PC-3 (cell line): ENCODE measurements at regions not wholly inside any gene's neighbourhood (a gene's known extent, or its start where the extent isn't known, plus 50 kb on each side); places are given as distances from the start of the nearest gene placed in this dataset.

Experiments
- ATAC-seq: fragments of 200-7000 bp; cut with Tn5 transposase; 2 replicates; pipeline ENCODE4 v1.9.1; 2020; ENCODE audit warnings: mild to moderate bottlenecking, moderate library complexity
- BruUV-seq: library from RNA; stranded (reverse); fragments of 400-500 nt; replicated peaks from 2 replicates; lab custom pipeline; 2021; lab: Mats Ljungman, UMichigan
- CTCF ChIA-PET: fragments of 300-600 bp; sonication (Branson Sonifier 250); formaldehyde crosslinking; loops from one replicate; lab custom pipeline; 2022; ENCODE audit warnings: antibody characterized with exemption; lab: Charles Lee
- POLR2A ChIA-PET: fragments of 300-600 bp; sonication (Branson Sonifier 250); formaldehyde crosslinking; loops from one replicate; lab custom pipeline; 2022; ENCODE audit warnings: antibody characterized with exemption; ENCODE audit not compliant: unreplicated experiment; lab: Charles Lee
- DNase-seq: peaks from one replicate; pipeline ENCODE4 v3.0.0-alpha.2; 2015
- H2AFZ ChIP-seq: fragments of 300-600 bp; sonication (generic); 2 replicates; pipeline ENCODE4 v1.6.0; 2016; ENCODE audit warnings: antibody characterized with exemption, low read length
- H3F3A ChIP-seq: fragments of 300-600 bp; sonication (generic); one replicate; pipeline ENCODE4 v1.6.0; 2017; ENCODE audit warnings: antibody characterized with exemption, low read length, control low read depth, mild to moderate bottlenecking; ENCODE audit not compliant: unreplicated experiment
- H3K27ac ChIP-seq: fragments of 300-600 bp; sonication (generic); 2 replicates; pipeline ENCODE4 v1.5.1; 2016; ENCODE audit warnings: mild to moderate bottlenecking, low read length
- H3K27me3 ChIP-seq: fragments of 300-600 bp; sonication (generic); 2 replicates; pipeline ENCODE4 v1.6.1; 2016; ENCODE audit warnings: low read length, mixed read lengths
- H3K36me3 ChIP-seq: fragments of 300-600 bp; sonication (generic); 2 replicates; pipeline ENCODE4 v1.6.1; 2016; ENCODE audit warnings: low read depth, mixed run types, low read length, mixed read lengths
- H3K4me1 ChIP-seq: fragments of 300-600 bp; sonication (generic); 2 replicates; pipeline ENCODE4 v1.5.1; 2016; ENCODE audit warnings: low read length; ENCODE audit not compliant: insufficient read depth
- H3K4me2 ChIP-seq: fragments of 300-600 bp; sonication (generic); 2 replicates; pipeline ENCODE4 v1.6.0; 2016; ENCODE audit warnings: low read length
- H3K4me3 ChIP-seq: fragments of 300-600 bp; sonication (generic); 2 replicates; pipeline ENCODE4 v1.5.1; 2016; ENCODE audit warnings: mild to moderate bottlenecking, low read length, mixed read lengths
- H3K79me2 ChIP-seq: fragments of 300-600 bp; sonication (generic); 2 replicates; pipeline ENCODE4 v1.6.1; 2017; ENCODE audit warnings: low read length, mixed read lengths
- H3K9ac ChIP-seq: fragments of 300-600 bp; sonication (generic); 2 replicates; pipeline ENCODE4 v1.6.0; 2016; ENCODE audit warnings: mild to moderate bottlenecking, low read length
- H3K9me2 ChIP-seq: fragments of 300-600 bp; sonication (generic); replicated peaks from 2 replicates; pipeline ENCODE4 v1.6.1; 2016; ENCODE audit warnings: mixed run types, low read length, mixed read lengths
- H3K9me3 ChIP-seq: fragments of 300-600 bp; sonication (generic); 2 replicates; pipeline ENCODE4 v1.6.1; 2016; ENCODE audit warnings: low read length, mixed read lengths
- H4K20me1 ChIP-seq: fragments of 300-600 bp; sonication (generic); 2 replicates; pipeline ENCODE4 v1.6.1; 2016; ENCODE audit warnings: low read length, mixed read lengths
- EZH2 ChIP-seq: fragments of 300-600 bp; sonication (generic); IDR thresholded peaks from one replicate; pipeline ENCODE4 v1.6.1; 2017; ENCODE audit warnings: antibody characterized with exemption, mild to moderate bottlenecking, low read length; ENCODE audit not compliant: unreplicated experiment
- EZH2phosphoT487 ChIP-seq: fragments of 300-600 bp; sonication (generic); IDR thresholded peaks from 2 replicates; pipeline ENCODE4 v1.6.1; 2018; ENCODE audit warnings: mild to moderate bottlenecking, antibody characterized with exemption, low read length, borderline replicate concordance
- intact Hi-C: fragments of 100-400 bp; cut with micrococcal nuclease; formaldehyde crosslinking; loops from 2 replicates; pipeline ENCODE4 v1.9.0; 2023
- TF ChIP-seq, protein P1 (sequence below): fragments of 300-600 bp; sonication (generic); conservative IDR thresholded peaks from 2 replicates; pipeline ENCODE4 v1.5.1; 2017; ENCODE audit warnings: antibody characterized with exemption, low read depth, mild to moderate bottlenecking, low read length

DNA sequence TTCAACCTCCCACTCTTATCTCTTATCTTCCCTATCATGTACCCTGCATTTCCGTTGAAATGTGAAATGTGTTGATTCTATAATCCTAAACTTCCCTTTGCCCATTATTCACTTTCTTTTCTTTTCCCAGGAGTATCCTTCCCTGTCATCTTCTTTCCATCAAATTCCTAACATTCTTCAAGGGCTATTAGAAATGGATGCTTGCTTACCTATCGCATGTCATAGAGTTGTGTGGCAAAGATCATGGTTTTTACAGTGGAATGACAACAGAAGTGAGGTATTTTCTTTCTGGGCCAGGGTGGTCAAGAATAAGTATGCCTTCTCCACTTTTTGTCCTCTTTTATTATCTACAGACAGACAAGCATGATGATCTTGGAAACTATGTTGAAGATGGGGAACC lies 124.4 kb upstream of the SLC5A12 start:
- no TSS peak for BruUV-seq
- POLR2A ChIA-PET: no interaction called here

DNA sequence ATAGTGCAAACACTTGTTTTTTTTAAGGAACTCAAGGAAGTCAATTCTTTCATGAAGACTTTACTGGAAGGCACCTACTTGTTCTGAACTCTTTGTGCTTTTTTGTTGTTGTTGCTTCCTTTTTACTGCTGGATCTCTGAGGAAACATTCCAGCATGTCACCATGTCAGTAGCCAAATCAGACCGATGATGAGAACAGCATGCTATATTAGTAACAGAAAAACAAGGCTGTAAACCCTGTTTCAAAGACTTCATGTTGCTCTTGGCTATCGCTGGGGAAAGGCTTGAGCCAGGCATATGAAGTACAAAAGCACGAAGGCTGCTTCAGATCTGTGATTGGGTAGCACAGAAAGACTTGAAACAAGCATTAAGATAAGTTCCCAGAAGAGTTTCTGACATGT lies 125.6 kb upstream of the SLC5A12 start:
- Histone ChIP-seq H3K36me3 (no peaks in the 10 kb centered on the region), H2AFZ (no peak overlapping the region), H3K9me3 (no peaks in the 10 kb centered on the region), H3K4me1 (no peaks in the 10 kb centered on the region), H3K79me2 (no peaks in the 10 kb centered on the region), H3K27me3 (no peaks in the 10 kb centered on the region), H3K9me2 (no peaks in the 10 kb centered on the region), H4K20me1 (no peaks in the 10 kb centered on the region), H3K9ac (no peak overlapping the region), H3K4me2 (no peak overlapping the region), H3F3A (no peaks in the 10 kb centered on the region), H3K4me3 (no peak overlapping the region), H3K27ac (no peak overlapping the region)
- DNase-seq: no peak
- intact Hi-C loops: no loop called here
- ChIA-PET CTCF (no interaction called here), POLR2A (no interaction called here)
- no TSS peak for BruUV-seq
- TF ChIP-seq, protein P1, sequence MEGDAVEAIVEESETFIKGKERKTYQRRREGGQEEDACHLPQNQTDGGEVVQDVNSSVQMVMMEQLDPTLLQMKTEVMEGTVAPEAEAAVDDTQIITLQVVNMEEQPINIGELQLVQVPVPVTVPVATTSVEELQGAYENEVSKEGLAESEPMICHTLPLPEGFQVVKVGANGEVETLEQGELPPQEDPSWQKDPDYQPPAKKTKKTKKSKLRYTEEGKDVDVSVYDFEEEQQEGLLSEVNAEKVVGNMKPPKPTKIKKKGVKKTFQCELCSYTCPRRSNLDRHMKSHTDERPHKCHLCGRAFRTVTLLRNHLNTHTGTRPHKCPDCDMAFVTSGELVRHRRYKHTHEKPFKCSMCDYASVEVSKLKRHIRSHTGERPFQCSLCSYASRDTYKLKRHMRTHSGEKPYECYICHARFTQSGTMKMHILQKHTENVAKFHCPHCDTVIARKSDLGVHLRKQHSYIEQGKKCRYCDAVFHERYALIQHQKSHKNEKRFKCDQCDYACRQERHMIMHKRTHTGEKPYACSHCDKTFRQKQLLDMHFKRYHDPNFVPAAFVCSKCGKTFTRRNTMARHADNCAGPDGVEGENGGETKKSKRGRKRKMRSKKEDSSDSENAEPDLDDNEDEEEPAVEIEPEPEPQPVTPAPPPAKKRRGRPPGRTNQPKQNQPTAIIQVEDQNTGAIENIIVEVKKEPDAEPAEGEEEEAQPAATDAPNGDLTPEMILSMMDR: no peak
- TF ChIP-seq EZH2phosphoT487 (no peak), EZH2 (no peak)
- ATAC-seq: no peak

More for the DNA sequence above, 124.4 kb upstream of the SLC5A12 start:
- Histone ChIP-seq H3K9ac (no peak overlapping the region), H4K20me1 (no peaks in the 10 kb centered on the region), H3K9me2 (no peaks in the 10 kb centered on the region), H3K4me3 (no peak overlapping the region), H3F3A (no peaks in the 10 kb centered on the region), H3K4me2 (no peak overlapping the region), H3K4me1 (no peaks in the 10 kb centered on the region), H2AFZ (no peak overlapping the region), H3K27ac (no peak overlapping the region), H3K36me3 (no peaks in the 10 kb centered on the region), H3K79me2 (no peaks in the 10 kb centered on the region), H3K9me3 (no peaks in the 10 kb centered on the region), H3K27me3 (no peaks in the 10 kb centered on the region)
- intact Hi-C loops: no loop called here
- ATAC-seq (no peak), DNase-seq (no peak)
- CTCF ChIA-PET: no interaction called here
- no peak for TF ChIP-seq EZH2phosphoT487
- TF ChIP-seq, protein P1: no peak
- no peak for TF ChIP-seq EZH2

DNA sequence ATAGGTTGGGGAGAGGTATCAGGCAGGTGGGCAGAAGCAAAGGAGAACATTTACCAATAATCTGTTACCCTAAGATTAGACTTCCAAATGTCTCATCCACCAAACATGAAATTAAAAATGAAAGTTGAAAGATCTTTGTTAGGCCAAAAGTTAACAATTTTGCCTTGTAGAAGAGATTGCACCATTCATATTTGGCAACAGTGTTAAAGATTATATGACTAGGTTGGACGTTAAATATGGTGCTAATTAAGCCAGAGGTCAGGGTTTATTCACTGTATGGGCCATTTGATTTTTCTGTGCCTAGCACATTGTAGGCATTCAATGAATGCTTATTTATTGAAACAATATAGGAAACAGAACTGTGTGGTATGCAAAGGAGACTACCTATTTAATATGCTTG lies 126.1 kb upstream of the SLC5A12 start:
- no peaks in the 10 kb centered on the region for H3K27me3 ChIP-seq
- no peaks in the 10 kb centered on the region for H3K9me3 ChIP-seq
- no peak overlapping the region for H3K27ac ChIP-seq
- no peak overlapping the region for H3K4me3 ChIP-seq
- H3K36me3 ChIP-seq: no peaks in the 10 kb centered on the region
- ATAC-seq: no peak
- no peak overlapping the region for H2AFZ ChIP-seq
- TF ChIP-seq EZH2: no peak
- TF ChIP-seq EZH2phosphoT487: no peak
- TF ChIP-seq, protein P1: no peak
- no peaks in the 10 kb centered on the region for H3F3A ChIP-seq
- no peaks in the 10 kb centered on the region for H4K20me1 ChIP-seq
- H3K79me2 ChIP-seq: no peaks in the 10 kb centered on the region
- DNase-seq: no peak
- H3K4me2 ChIP-seq: no peak overlapping the region
- ChIA-PET POLR2A (no interaction called here), CTCF (no interaction called here)
- no peaks in the 10 kb centered on the region for H3K4me1 ChIP-seq
- BruUV-seq: no TSS peak
- H3K9me2 ChIP-seq: no peaks in the 10 kb centered on the region
- intact Hi-C loops: no loop called here
- no peak overlapping the region for H3K9ac ChIP-seq
